Mesenchymal stem cell (in vitro differentiated cells and primary cell): ENCODE measurements at regions not wholly inside any gene's neighbourhood (a gene's known extent, or its start where the extent isn't known, plus 50 kb on each side); places are given as distances from the start of the nearest gene placed in this dataset. TPM values are rescaled to one million over a fixed set of nuclear protein-coding genes. Genes with fewer than 3 reads are reported as not detected.

Experiments
- small RNA-seq: library from polyadenylated mRNA; stranded (forward); fragments of <200 nt; extraction: miRNeasy Mini kit (QIAGEN cat#:217004); gene quantifications from one replicate; pipeline ENCODE3, GENCODE V24; 2013; ENCODE audit warnings: low read depth

Small RNA genes lying in the stretch of these regions (small RNA-seq; reads per million reads assigned to genes)
- not detected for gene AC004852.1
- gene AC009945.1, result not detected
- not detected for gene RF00012
- gene RF00019, result not detected
